Midbrain (tissue), 1 donor: ENCODE measurements at regions not wholly inside any gene's neighbourhood (a gene's known extent, or its start where the extent isn't known, plus 50 kb on each side); places are given as distances from the start of the nearest gene placed in this dataset.

Source experiments
- DNase-seq: peaks from one replicate; lab custom pipeline; 2025; lab: John Stamatoyannopoulos, UW

DNA sequence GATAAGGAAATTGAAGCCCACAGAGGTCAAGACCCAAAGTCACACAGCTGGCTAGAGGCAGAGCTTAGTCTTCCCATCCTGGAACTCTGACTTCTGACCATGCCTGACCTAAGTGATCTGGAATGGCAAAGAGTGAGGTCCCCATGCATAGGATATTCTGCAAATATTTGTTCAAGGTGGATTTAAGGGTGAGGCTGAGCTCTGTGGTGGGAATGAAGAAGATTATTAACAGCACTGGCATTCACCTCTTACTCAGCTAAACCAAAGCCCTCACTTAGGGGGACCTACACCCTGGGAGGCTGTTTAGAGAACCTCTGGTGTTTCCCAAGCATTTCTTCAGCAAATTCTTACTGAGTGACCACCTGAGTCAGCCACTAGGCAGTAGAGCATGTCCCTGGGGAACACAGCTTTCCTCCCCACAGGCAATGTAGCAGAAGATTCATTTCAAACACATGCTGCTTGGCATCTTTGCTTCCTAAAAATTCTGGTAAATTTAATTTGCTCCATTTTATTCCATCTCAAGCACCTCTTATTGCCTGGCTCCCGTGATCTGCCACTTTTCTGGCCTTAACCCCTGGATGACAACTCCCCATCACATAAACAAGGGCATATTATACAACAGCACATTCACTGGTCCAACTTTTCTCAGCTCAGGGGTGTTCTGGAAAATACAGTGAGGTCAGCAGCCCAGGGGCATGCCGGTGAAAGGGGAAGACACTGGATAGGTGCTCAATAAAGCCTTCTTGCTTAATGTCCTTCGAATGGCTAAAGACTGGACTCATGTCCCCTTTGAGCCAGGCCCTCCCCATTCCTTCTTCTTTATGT, 176.0 kb downstream of the ABHD5 start:
- no peak for DNase-seq

DNA sequence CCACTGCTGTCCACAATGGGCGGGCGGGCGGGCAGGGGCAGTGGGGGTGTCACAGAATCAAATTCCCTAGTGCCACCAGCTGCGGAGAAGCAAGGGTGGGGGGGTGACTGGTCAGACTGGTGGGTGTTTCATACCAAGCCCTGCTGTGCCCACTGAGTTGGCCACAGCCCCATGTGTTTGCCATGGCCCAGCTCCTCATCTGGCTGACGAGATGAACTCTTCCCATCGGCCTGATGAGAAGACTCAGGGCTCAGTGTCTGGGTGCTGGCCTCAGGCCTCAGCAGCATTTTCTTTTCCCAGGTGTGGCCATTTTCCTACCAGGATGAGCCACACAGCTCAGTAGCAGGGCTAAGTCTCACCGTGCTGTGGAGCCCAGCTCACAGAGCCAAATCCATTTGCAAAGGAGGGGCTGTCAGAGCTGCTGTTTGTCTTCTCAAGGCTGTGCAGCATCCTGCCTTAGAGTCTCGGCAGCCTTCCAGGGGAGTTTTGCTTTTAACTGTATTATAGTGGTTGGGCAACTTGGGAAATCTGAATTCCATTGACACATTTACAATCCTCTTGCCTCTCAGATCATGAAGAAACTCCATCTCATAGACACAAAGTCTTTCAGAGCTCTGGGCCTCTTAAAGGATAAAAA, 176.8 kb downstream of the ABHD5 start:
- no peak for DNase-seq

DNA sequence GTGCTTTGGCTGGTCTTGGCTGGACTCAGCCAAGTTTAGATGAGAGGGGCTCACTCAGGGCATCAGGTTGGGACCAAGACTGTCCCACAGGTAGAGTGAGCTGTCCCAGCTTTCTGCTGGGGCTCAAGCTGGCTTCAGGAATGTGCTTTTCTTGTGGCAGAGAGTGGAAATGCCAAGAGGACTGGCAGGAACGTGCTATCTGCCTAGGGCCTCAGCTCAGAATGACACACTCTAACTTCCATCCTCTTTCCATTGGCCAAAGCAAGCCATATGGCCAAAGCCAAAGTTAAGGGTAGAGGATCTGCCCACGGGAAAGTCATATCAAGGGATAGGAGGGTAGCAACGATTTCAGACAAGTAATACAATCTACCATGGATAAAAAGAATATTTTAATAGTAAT, 178.8 kb downstream of the ABHD5 start:
- no peak for DNase-seq

DNA sequence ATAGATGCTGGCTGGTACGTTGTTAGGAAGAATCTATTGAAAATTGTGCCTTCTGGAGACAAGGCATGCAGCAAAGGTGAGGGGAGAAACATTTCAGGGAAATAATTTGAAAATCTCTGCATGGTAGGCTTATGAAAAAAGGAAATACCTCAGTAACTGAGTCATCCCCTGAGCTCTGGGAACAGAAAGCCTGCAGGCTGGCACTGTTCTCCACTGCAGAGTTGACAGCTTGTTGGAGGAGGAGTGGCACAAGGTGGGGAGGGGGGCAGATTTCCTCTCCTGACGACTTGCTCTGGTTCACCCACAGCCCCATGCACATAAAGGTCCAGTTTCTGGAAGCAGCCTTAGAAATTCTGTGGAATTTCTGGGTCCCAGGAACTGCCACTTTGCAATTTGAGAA, 179.4 kb downstream of the ABHD5 start:
- no peak for DNase-seq

DNA sequence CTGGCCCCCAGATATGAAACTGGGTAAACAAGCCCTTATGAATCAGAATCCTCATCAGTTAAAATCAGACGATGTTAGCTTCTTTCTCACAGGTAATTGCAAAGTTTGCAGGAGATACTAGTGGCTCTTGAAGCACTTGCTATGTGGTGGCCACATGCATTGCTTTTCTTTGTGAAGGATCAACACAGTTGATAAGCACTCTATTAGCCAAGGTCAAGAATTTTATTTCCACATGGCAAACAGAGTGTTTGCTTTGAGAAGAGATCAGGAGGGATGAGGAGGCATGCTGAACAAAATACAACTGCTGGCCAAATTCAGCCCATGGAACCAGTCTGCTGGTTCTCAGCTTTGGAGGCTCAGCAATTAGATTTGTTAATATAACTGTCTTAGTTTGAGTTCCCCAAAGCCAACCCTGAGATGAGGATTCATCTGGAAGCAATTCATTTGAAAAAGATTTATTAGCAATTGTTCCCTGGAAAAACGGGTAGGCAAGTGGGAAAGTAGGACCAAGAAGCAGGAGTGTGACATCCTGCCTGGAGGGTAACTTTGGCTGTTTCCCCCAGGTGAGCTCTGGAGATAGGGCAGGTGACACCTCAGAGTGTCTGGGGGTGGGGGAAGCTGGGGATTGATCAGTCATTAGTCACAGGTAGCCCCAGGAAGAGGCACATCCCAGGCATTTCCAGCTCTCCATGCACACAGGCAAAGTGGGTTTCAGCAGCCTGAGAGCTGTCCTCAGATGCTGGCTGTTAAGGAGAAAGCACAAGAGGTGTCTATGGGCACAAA, 180.3 kb downstream of the ABHD5 start:
- DNase-seq, result no peak

DNA sequence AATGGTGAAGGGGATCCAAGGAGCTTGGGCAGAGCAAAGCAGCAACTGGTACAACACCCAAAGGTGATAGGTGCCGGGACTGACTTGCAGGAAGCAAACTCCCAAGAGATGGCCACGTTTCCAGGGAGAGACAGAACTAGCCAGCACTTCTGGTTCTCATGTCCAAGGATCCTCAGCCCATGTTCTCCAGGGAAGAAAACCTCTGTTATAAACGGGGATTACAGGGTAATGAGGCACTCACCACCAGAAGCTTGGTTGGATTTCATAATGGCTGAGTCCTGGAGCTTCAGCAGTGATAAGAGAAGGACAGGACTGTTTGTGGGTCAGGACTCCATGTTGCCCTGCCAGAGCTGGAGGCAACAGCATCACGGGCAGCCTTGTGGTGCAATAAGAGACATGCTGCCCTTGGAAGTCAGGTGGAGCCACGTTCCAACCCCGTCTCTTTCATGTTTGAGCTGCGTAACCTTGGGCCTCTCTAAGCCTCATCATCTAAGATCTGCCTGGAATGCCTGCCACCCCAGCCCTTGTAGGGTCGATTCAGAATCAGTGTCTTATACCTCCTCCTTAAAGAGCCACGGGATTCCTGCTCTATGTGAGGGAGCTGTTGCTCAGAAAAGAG, 181.0 kb downstream of the ABHD5 start:
- DNase-seq, result no peak

- DNase-seq, result no peak
Observed at GRCh38 chr3:43872301-43872700, 181.6 kb downstream of the ABHD5 start.

DNA sequence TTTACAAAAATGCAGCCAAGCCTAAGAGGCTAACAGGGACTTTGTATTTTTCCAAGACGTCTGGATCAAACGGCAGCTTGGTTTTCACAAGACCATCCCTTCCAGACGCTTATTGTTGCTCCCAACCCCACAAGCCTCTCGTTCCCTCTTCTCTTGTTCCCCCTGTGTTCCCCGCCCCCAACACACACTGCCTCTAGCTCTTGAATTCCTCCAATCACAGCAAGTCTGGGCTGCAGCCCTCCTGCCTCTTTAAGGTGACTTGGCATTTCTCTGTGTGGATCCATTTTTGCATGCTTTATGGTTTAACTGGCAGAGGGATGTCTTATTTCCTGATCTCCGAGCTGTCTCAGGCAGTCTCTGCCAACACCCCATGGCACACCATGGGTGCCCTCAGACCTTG, 182.2 kb downstream of the ABHD5 start:
- DNase-seq, result no peak

DNA sequence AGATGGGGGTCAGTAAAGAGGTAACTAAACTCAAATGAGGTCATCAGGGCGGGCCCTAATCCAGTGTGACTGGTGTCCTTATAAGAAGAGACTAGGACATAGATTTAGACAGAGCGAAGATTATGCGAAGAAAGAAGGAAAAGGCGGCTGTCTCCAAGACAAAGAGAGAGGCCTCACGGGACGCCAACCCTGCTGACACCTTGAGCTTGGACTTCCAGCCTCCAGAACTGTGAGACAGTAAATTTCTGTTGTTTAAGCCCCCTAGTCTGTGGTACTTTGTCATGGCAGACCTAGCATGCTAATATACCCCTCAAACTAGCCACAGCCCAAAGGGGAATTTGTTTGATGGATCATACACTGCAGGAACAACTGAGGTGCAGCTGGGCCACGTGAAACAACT, 183.0 kb downstream of the ABHD5 start:
- DNase-seq, result no peak

GRCh38 chr3:43874290-43874689, 183.6 kb downstream of the ABHD5 start:
- DNase-seq, result no peak

DNA sequence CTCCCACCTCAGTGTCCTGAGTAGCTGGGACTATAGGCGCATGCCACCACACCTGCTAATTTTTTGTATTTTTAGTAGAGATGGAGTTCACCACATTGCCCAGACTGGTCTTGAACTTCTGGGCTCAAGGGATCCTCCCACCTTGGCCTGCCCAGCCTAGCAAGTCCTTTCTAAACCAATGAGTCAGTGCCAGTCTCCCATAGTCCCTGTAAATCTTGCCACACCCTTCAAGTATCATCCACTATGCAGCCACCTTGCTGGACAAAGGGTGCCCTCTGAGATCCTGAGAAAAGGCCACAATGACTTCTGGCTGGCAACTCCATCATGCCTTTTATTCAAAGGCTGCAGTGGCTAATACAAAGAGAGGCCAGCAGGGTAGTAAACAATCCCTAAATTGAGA, 184.0 kb downstream of the ABHD5 start:
- DNase-seq, result no peak

GRCh38 chr3:43876648-43877047, 185.9 kb downstream of the ABHD5 start:
- DNase-seq, result no peak

GRCh38 chr3:43879166-43879565, 188.4 kb downstream of the ABHD5 start:
- DNase-seq, result no peak

DNA sequence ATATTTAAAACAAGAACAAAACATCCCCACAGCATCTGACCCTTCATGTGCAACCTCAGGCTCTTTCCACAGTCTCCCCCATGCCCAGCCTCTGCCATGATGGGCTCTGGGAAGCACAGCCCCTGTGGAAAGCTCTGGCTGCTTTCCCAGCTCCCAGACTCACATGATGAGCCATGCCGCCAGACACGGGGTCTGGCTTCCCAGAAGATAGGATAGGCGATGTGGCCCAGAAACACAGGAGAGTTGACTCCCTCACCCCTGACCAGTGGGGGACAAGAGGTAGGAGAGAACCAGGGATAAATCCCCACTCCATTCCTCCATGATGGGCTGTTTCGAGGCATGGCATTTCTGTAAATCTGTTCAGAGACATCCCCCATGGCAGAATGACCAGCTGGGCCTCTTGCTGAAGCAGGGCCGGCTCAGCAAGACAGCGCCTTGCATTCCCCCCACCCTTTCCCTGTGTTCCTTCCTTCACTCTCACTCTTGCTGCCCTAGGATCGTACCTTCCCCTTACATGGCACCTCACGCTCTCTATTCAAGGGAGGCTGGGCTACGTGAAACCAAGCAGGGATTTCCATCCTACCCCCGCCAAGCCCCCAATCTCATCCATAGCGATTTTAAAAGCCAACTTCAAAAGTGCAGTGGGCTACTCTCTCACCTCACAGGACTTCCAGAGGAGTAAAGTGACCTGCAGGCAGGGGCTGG, 192.4 kb downstream of the ABHD5 start:
- DNase-seq, result no peak

- peak; percentile 6 for DNase-seq
Observed at GRCh38 chr3:43883729-43884396, 193.1 kb downstream of the ABHD5 start.

- DNase-seq, result no peak
Observed at GRCh38 chr3:43884581-43884980, 193.8 kb downstream of the ABHD5 start.

DNA sequence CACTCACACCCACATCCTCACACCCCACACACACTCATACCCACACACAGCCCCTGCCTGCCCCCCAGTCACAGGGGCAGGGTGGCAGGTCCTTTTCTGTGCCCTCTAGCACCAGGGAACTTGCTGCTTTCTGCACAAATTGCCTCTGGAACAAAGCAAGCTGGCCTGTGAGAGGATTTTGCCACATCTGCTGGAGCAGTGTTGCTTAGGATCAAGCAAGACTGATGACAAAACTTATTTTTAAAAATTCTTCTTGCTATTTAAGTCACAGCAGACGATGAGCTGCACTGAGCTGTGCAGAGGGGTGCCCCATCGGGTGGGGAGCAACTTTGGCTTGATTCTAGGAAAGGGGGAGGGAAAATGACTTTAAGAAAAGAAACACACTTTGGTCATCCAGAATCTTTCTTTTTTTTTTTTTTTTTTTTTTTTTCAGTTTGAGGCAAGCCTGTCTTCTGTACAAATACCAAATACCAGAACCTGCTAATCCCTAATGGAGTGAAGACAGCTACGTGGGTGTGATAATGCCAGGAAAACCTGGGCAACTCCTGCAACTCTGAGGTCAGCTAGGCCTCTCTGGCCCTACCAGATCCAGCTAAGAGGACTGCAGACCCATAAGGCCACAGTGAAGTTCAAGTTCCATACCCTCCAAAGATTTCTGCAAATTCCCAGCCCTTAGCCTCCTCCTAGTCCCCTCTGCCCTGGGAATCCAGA, 195.3 kb downstream of the ABHD5 start:
- no peak for DNase-seq

DNA sequence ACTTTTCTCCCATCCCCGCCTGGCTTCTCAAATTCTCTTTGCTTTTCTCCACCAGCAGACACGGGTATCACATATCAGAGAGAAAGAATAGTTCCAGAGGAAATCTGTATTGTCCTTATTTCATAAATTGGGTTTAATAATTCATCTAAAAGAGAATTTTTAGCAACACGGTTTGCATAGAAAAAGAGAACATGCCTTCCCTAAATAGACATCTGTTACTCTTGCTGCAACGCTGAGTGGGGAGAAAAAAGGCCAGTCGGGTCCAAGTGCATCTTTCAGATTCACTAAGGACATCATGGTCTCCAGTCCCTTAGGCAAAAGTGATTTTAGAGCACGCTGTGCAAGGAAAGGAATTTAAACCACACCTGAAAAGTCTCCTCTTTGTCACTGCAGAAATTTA, 201.3 kb downstream of the ABHD5 start:
- DNase-seq, result no peak

- no peak for DNase-seq
Observed at GRCh38 chr3:43892526-43892925, 201.8 kb downstream of the ABHD5 start.

GRCh38 chr3:43893727-43894126, 203.0 kb downstream of the ABHD5 start:
- DNase-seq, result no peak
